Gastrocnemius medialis (tissue), 4 donors: ENCODE measurements at regions not wholly inside any gene's neighbourhood (a gene's known extent, or its start where the extent isn't known, plus 50 kb on each side); places are given as distances from the start of the nearest gene placed in this dataset.

Experiments
- CTCF ChIP-seq, 5 experiments: fragments of 450-650 bp in 3 of 5; fragments of 200-600 bp in 2 of 5; sonication (generic) in 2 of 5; IDR thresholded peaks in 4 of 5; conservative IDR thresholded peaks in 1 of 5; 1 replicate in 4 of 5; 2 replicates in 1 of 5; pipeline ENCODE4 v1.5.1; 2016 to 2019; ENCODE audit warnings: antibody characterized with exemption in 5 of 5, mild to moderate bottlenecking in 3 of 5, moderate library complexity in 3 of 5
- POLR2A ChIP-seq, 2 donors: fragments of 450-650 bp; IDR thresholded peaks; one replicate each; pipeline ENCODE4 v1.6.1; 2017; ENCODE audit warnings: antibody characterized with exemption in 2 of 2, mild to moderate bottlenecking in 2 of 2, moderate library complexity in 2 of 2

DNA sequence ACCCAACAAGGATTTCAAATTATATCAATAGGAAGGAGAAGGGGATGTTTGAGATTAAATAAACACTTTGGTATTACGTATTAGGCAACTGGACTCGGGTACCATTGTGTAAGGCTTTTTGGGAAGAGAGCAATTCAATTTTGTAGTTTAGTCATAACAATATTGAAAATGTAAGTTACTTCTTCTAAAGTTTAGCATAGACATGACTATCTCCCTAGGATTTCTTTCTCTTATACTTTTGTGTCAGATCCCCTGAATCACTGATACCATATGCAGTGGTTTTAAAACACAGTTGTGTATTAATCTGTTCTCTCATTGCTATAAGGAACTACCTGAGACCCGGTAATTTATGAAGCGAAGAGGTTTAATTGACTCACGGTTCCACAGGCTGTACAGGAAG is 123.8 kb upstream of the FAM9C start:
- TF ChIP-seq CTCF (IDR thresholded peaks at IDR 0.05 in 4 of 5, conservative IDR thresholded peaks at IDR 0.05 in 1 of 5), result no peak
- TF ChIP-seq POLR2A (IDR thresholded peaks at IDR 0.05), result no peak
